Progenitor cell of endocrine pancreas (in vitro differentiated cells): ENCODE measurements at regions not wholly inside any gene's neighbourhood (a gene's known extent, or its start where the extent isn't known, plus 50 kb on each side); places are given as distances from the start of the nearest gene placed in this dataset.

ENCODE experiments used
- DNase-seq: peaks from one replicate; pipeline ENCODE4 v3.0.0; 2021; ENCODE audit warnings: low spot score; ENCODE audit not compliant: unreplicated experiment
- H3K27ac Mint-ChIP-seq: 2 replicates; pipeline ENCODE4 v1.8.0; 2021; ENCODE audit warnings: mild to moderate bottlenecking, moderate library complexity, mixed read lengths
- H3K27me3 Mint-ChIP-seq: 2 replicates; pipeline ENCODE4 v1.8.0; 2021; ENCODE audit warnings: mixed read lengths
- H3K36me3 Mint-ChIP-seq: 2 replicates; pipeline ENCODE4 v1.8.0; 2022; ENCODE audit warnings: mixed read lengths; ENCODE audit not compliant: insufficient read depth
- H3K4me1 Mint-ChIP-seq: 2 replicates; pipeline ENCODE4 v1.8.0; 2021; ENCODE audit warnings: low read depth, mixed read lengths
- H3K4me3 Mint-ChIP-seq: 2 replicates; pipeline ENCODE4 v1.8.0; 2021; ENCODE audit warnings: low read depth, mild to moderate bottlenecking, moderate library complexity, mixed read lengths
- H3K9me3 Mint-ChIP-seq: 2 replicates; pipeline ENCODE4 v1.8.0; 2021; ENCODE audit warnings: low read depth, mixed read lengths
- CTCF ChIP-seq: fragments of 200-600 bp; sonication (generic); IDR thresholded peaks from one replicate; pipeline ENCODE4 v1.5.0; 2021; ENCODE audit warnings: antibody characterized with exemption, mild to moderate bottlenecking; ENCODE audit not compliant: unreplicated experiment

GRCh38 chr18:64653068-64653467 lies 504.2 kb upstream of the LINC00305 start:
- DNase-seq = no peak
- H3K27ac Mint-ChIP-seq = no peak overlapping the region
- no peaks in the 10 kb centered on the region for H3K4me1 Mint-ChIP-seq
- no peak for TF ChIP-seq CTCF
- H3K9me3 Mint-ChIP-seq = no peaks in the 10 kb centered on the region
- H3K27me3 Mint-ChIP-seq = no peaks in the 10 kb centered on the region
- H3K4me3 Mint-ChIP-seq = no peak overlapping the region
- no peaks in the 10 kb centered on the region for H3K36me3 Mint-ChIP-seq

GRCh38 chr18:64650068-64650467 lies 501.2 kb upstream of the LINC00305 start:
- Mint-ChIP-seq H3K4me1 (no peaks in the 10 kb centered on the region), H3K9me3 (no peaks in the 10 kb centered on the region), H3K27me3 (no peaks in the 10 kb centered on the region), H3K27ac (no peak overlapping the region), H3K4me3 (no peak overlapping the region), H3K36me3 (no peaks in the 10 kb centered on the region)
- DNase-seq = no peak
- TF ChIP-seq CTCF = no peak

- Mint-ChIP-seq H3K4me3 (no peak overlapping the region), H3K27me3 (no peaks in the 10 kb centered on the region), H3K27ac (no peak overlapping the region), H3K9me3 (no peaks in the 10 kb centered on the region), H3K36me3 (no peaks in the 10 kb centered on the region), H3K4me1 (no peaks in the 10 kb centered on the region)
- TF ChIP-seq CTCF = no peak
- no peak for DNase-seq
Observed at GRCh38 chr18:64645753-64646152, 496.9 kb upstream of the LINC00305 start.

GRCh38 chr18:64639536-64639935 lies 490.6 kb upstream of the LINC00305 start:
- no peak overlapping the region for H3K27ac Mint-ChIP-seq
- H3K4me1 Mint-ChIP-seq = no peaks in the 10 kb centered on the region
- no peak for TF ChIP-seq CTCF
- H3K27me3 Mint-ChIP-seq = peaks cover 2% of the 10 kb centered on the region
- no peak overlapping the region for H3K4me3 Mint-ChIP-seq
- no peak for DNase-seq
- no peaks in the 10 kb centered on the region for H3K9me3 Mint-ChIP-seq
- no peaks in the 10 kb centered on the region for H3K36me3 Mint-ChIP-seq

- no peak for TF ChIP-seq CTCF
- Mint-ChIP-seq H3K36me3 (no peaks in the 10 kb centered on the region), H3K4me1 (no peaks in the 10 kb centered on the region), H3K27me3 (no peaks in the 10 kb centered on the region), H3K4me3 (no peak overlapping the region), H3K9me3 (peaks cover 3% of the 10 kb centered on the region), H3K27ac (no peak overlapping the region)
- no peak for DNase-seq
Observed at GRCh38 chr18:64620971-64621560, 472.2 kb upstream of the LINC00305 start.
